ENCODE measurements at regions not wholly inside any gene's neighbourhood (a gene's known extent, or its start where the extent isn't known, plus 50 kb on each side); places are given as distances from the start of the nearest gene placed in this dataset.

- TF ChIP-seq CUX1 (IDR thresholded peaks at IDR 0.05; ENCODE audit: insufficient replicate concordance, low read depth, low read length) (no peak), RELA (IDR thresholded peaks at IDR 0.05; ENCODE audit: borderline replicate concordance, partially characterized antibody) (no peak), SKIL (IDR thresholded peaks at IDR 0.05; ENCODE audit: low read depth, poor library complexity, severe bottlenecking) (no peak), BACH1 (IDR thresholded peaks at IDR 0.05; ENCODE audit: borderline replicate concordance) (no peak), CHD1 (IDR thresholded peaks at IDR 0.05; ENCODE audit: low read depth, low read length) (no peak), NKRF (conservative IDR thresholded peaks at IDR 0.05) (0 out of 2 replicates have a peak, but pooled peaks have one; percentile 30), ZBTB4 (CRISPR knock-in tag; IDR thresholded peaks at IDR 0.05) (no peak), ZBTB33 (IDR thresholded peaks at IDR 0.05) (no peak)
Measured at GRCh38 chr12:92546259-92546634, 156.5 kb upstream of the PLEKHG7 start (continued).

Data from GM12878 (cell line).